ENCODE measurements at regions not wholly inside any gene's neighbourhood (a gene's known extent, or its start where the extent isn't known, plus 50 kb on each side); places are given as distances from the start of the nearest gene placed in this dataset.

DNA sequence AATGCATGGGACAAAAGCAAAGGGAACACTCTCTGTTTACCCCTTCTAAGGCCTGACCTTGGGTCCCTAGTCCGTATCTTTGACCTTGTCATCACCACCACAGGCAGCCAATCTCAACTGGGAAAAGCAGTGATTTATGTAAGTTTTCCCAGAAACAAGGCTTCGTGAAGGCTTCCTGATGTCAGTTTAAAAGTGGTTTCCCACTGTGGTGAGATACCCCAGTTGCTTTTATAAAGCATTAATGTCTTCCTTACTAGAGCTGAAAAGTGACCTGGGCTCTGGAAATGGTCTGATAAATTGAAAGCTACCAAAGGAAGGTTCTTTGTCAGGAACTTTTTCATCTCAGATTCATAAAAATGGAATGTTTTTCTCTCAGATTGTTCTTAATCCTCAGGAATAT, 536.4 kb upstream of the PTBP2 start:
- Histone ChIP-seq H3K36me3 (no peaks in the 10 kb centered on the region), H3K27ac (no peak overlapping the region), H3K9me3 (no peaks in the 10 kb centered on the region), H3K27me3 (no peaks in the 10 kb centered on the region), H3K4me3 (replicated peaks in 1 of 3) (no peak overlapping the region), H3K4me1 (no peaks in the 10 kb centered on the region)
- no peak for TF ChIP-seq POLR2A (IDR thresholded peaks at IDR 0.05)
- TF ChIP-seq, protein P1, sequence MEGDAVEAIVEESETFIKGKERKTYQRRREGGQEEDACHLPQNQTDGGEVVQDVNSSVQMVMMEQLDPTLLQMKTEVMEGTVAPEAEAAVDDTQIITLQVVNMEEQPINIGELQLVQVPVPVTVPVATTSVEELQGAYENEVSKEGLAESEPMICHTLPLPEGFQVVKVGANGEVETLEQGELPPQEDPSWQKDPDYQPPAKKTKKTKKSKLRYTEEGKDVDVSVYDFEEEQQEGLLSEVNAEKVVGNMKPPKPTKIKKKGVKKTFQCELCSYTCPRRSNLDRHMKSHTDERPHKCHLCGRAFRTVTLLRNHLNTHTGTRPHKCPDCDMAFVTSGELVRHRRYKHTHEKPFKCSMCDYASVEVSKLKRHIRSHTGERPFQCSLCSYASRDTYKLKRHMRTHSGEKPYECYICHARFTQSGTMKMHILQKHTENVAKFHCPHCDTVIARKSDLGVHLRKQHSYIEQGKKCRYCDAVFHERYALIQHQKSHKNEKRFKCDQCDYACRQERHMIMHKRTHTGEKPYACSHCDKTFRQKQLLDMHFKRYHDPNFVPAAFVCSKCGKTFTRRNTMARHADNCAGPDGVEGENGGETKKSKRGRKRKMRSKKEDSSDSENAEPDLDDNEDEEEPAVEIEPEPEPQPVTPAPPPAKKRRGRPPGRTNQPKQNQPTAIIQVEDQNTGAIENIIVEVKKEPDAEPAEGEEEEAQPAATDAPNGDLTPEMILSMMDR (IDR thresholded peaks at IDR 0.05), result no peak
- DNase-seq, result no peak
- 71 to 84% methylated on average over 2 of the region's 2 CpGs for WGBS, 2 donors
- intact Hi-C loops (cut with DNase I), result no loop called here

DNA sequence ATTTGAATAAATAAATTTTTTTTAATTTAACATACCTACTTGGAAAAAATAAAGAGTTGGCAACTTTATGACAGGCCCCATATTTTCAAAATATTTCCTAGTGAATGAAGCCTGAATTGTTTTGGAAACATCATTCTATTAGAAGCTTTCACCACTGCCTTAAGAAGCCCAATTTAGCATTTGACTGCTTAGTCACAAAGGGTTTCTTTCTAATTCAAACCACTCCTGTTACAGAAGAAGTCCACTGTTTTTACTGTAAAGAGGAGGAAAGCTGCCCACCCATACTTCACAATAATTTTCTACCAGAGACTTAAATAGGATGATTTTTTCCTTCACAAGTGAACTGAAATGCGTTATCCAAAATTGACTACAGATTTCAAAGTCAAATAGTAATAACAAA, 534.6 kb upstream of the PTBP2 start:
- H3K4me1 ChIP-seq, result no peaks in the 10 kb centered on the region
- H3K27me3 ChIP-seq, result no peaks in the 10 kb centered on the region
- H3K36me3 ChIP-seq, result no peaks in the 10 kb centered on the region
- TF ChIP-seq, protein P1 (IDR thresholded peaks at IDR 0.05), result no peak
- TF ChIP-seq POLR2A (IDR thresholded peaks at IDR 0.05), result no peak
- 43 to 51% methylated on average over 1 of the region's 1 CpG for WGBS, 2 donors
- no peaks in the 10 kb centered on the region for H3K9me3 ChIP-seq
- intact Hi-C loops (cut with DNase I), result no loop called here
- no peak overlapping the region for H3K4me3 ChIP-seq (replicated peaks in 1 of 3)
- H3K27ac ChIP-seq, result no peak overlapping the region
- no peak for DNase-seq

DNA sequence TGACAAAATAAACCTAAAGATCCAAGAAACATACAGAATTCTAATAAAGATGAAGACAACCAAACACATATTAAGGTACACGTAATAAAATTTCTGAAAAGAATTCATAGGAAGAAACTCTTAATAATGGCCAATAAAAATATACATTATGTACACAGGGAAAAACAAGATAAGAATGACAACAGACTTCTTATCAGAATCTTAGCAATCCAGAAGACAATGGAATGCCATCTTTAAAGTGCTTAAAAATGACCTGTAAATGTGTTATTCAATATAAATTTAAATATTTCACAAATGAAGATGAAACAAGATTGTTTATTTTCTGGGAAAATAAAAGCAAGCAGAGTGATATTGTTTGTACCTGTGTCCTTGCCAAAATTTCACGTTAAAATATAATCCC, 530.4 kb upstream of the PTBP2 start:
- intact Hi-C loops (cut with DNase I), result no loop called here
- no peaks in the 10 kb centered on the region for H3K27me3 ChIP-seq
- H3K36me3 ChIP-seq, result no peaks in the 10 kb centered on the region
- TF ChIP-seq POLR2A (IDR thresholded peaks at IDR 0.05), result no peak
- TF ChIP-seq, protein P1 (IDR thresholded peaks at IDR 0.05), result no peak
- no peak for DNase-seq
- 30 to 62% methylated on average over 2 of the region's 2 CpGs for WGBS, 2 donors
- H3K27ac ChIP-seq, result no peak overlapping the region
- no peak overlapping the region for H3K4me3 ChIP-seq (replicated peaks in 1 of 3)
- no peaks in the 10 kb centered on the region for H3K9me3 ChIP-seq
- no peaks in the 10 kb centered on the region for H3K4me1 ChIP-seq

DNA sequence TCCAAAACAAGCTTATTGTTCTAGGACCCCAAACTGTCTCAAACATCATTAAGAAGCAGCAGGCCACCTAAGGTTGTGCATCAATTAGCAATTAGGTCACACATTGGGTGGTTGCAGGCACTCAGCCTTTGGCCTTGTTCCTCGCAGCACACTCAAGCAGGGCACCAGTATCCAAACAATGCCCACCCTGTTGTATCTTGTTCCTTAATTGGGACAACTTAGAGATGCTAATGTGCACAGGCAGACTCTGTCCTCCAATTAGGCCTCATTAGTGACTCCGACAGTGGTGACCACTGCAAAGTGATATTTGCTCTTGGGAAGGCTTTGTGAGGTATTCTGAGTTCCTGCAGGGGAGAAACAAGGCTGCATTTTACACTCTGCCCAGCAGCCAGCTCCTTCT, 515.1 kb upstream of the PTBP2 start:
- H3K36me3 ChIP-seq, result no peaks in the 10 kb centered on the region
- no peaks in the 10 kb centered on the region for H3K27me3 ChIP-seq
- no peak overlapping the region for H3K27ac ChIP-seq
- no peaks in the 10 kb centered on the region for H3K4me1 ChIP-seq
- TF ChIP-seq POLR2A (IDR thresholded peaks at IDR 0.05), result no peak
- TF ChIP-seq, protein P1 (IDR thresholded peaks at IDR 0.05), result no peak
- intact Hi-C loops (cut with DNase I), result no loop called here
- no peak for DNase-seq
- no peak overlapping the region for H3K4me3 ChIP-seq (replicated peaks in 1 of 3)
- no peaks in the 10 kb centered on the region for H3K9me3 ChIP-seq
- 38 to 69% methylated on average over 2 of the region's 2 CpGs for whole genome bisulfite sequencing, 2 donors

DNA sequence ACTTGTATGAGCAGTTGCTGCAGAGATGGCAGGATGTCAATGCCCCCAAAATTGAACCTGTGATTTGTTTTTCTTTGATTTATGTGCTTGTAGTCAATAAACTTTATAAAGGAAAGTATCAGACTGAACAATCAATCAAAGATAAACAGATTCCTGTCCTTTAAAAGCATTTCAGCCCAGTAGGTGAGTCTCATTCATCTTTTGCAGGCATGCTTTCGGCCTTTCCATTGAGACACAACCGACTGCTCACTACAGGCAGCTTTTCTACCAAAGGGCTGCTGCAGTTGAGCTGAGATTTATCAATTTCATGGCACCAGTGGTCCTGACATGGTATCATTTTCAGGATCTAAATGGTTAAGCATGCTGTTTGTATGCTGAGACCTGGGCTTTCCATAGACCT, 513.6 kb upstream of the PTBP2 start:
- WGBS, 2 donors, result 83 to 96% methylated on average over 2 of the region's 2 CpGs
- no peaks in the 10 kb centered on the region for H3K4me1 ChIP-seq
- intact Hi-C loops (cut with DNase I), result no loop called here

More for the DNA sequence above, 513.6 kb upstream of the PTBP2 start:
- Histone ChIP-seq H3K36me3 (no peaks in the 10 kb centered on the region), H3K4me3 (replicated peaks in 1 of 3) (no peak overlapping the region), H3K27ac (no peak overlapping the region), H3K9me3 (no peaks in the 10 kb centered on the region), H3K27me3 (no peaks in the 10 kb centered on the region)
- no peak for DNase-seq
- TF ChIP-seq, protein P1 (IDR thresholded peaks at IDR 0.05), result no peak
- no peak for TF ChIP-seq POLR2A (IDR thresholded peaks at IDR 0.05)

Data from thyroid gland (tissue), 4 donors.